ENCODE measurements at regions not wholly inside any gene's neighbourhood (a gene's known extent, or its start where the extent isn't known, plus 50 kb on each side); places are given as distances from the start of the nearest gene placed in this dataset.
"Not testable (repeated sequence)": the region's sequence is repeated elsewhere in the genome, so short reads cannot be mapped to it uniquely, and the experiment has no call there.

DNA sequence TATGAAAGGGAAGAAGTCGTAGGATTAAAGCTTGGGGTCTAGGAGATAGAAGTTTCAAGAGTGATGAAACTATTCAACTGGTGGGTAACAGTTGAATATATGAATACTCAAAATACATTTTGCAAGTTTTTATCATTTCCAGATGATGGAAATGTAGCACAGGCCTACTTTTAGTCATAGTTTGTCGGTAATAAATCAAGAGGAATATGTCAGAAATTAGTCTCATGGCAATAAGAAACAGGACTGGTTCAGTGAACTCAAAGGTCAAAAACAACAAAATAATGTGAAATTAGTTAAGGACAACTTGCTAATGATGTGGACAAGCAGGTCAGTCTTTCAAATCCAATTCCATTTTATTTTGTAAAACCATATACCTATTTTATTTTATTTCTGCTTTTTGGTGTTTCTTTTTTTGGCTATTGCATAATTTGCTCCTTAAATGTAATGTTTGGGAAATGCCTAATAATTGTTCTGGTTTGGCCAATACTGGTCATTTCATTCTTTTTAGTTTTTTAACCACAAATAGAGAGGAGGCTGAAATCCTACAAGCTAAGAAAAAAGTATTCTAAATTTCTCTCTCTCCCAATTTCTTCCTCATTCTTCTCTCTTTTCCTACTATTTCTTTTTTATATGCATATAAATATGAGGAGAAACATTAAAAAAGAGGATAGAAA, 195.2 kb upstream of the ARHGEF26 start:
- no peak overlapping the region for H3K4me3 ChIP-seq
- no peaks in the 10 kb centered on the region for H3K4me1 ChIP-seq
- no peak for ATAC-seq
- no peak for DNase-seq
- 67% methylated on average over 2 of the region's 2 CpGs for WGBS (ENCODE audit: insufficient coverage, low coverage, low lambda C conversion rate, missing lambda C conversion rate)
- H3K27ac ChIP-seq, result no peak overlapping the region
- TF ChIP-seq, protein P1, sequence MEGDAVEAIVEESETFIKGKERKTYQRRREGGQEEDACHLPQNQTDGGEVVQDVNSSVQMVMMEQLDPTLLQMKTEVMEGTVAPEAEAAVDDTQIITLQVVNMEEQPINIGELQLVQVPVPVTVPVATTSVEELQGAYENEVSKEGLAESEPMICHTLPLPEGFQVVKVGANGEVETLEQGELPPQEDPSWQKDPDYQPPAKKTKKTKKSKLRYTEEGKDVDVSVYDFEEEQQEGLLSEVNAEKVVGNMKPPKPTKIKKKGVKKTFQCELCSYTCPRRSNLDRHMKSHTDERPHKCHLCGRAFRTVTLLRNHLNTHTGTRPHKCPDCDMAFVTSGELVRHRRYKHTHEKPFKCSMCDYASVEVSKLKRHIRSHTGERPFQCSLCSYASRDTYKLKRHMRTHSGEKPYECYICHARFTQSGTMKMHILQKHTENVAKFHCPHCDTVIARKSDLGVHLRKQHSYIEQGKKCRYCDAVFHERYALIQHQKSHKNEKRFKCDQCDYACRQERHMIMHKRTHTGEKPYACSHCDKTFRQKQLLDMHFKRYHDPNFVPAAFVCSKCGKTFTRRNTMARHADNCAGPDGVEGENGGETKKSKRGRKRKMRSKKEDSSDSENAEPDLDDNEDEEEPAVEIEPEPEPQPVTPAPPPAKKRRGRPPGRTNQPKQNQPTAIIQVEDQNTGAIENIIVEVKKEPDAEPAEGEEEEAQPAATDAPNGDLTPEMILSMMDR (IDR thresholded peaks at IDR 0.05), result no peak
- TF ChIP-seq POLR2A (IDR thresholded peaks at IDR 0.05), result no peak
- no peaks in the 10 kb centered on the region for H3K36me3 ChIP-seq
- H3K27me3 ChIP-seq, result no peaks in the 10 kb centered on the region
- H3K9me3 ChIP-seq, result no peaks in the 10 kb centered on the region
- intact Hi-C loops (cut with DNase I), result no loop called here

DNA sequence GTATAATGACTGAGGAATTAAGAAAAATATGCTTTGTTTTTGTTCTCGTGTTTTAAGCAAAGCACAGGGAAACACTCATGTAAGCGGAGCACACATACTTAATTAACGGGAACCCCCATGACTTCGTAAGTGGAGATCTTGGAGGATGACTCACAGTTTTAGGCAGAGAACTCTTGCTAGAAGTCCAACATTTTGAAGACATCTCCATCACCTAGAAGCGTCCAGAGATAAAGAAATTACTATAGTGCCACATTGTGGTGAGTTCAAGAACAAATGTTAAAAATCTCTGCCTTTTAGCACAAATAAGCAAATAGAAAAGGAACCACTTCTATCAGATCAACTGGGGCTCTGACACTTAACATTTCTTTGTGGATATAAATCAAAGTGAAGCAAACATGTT, 194.1 kb upstream of the ARHGEF26 start:
- no peaks in the 10 kb centered on the region for H3K4me1 ChIP-seq
- no peaks in the 10 kb centered on the region for H3K36me3 ChIP-seq
- H3K27me3 ChIP-seq, result no peaks in the 10 kb centered on the region
- H3K27ac ChIP-seq, result no peak overlapping the region
- 59% methylated on average over 5 of the region's 5 CpGs for WGBS (ENCODE audit: insufficient coverage, low coverage, low lambda C conversion rate, missing lambda C conversion rate)
- ATAC-seq (no peak), DNase-seq (no peak)
- intact Hi-C loops (cut with DNase I), result no loop called here
- no peak overlapping the region for H3K4me3 ChIP-seq
- TF ChIP-seq POLR2A (IDR thresholded peaks at IDR 0.05), result no peak
- TF ChIP-seq, protein P1 (IDR thresholded peaks at IDR 0.05), result peak in 2 of 4 donors; percentile 13 to 26
- H3K9me3 ChIP-seq, result no peaks in the 10 kb centered on the region

DNA sequence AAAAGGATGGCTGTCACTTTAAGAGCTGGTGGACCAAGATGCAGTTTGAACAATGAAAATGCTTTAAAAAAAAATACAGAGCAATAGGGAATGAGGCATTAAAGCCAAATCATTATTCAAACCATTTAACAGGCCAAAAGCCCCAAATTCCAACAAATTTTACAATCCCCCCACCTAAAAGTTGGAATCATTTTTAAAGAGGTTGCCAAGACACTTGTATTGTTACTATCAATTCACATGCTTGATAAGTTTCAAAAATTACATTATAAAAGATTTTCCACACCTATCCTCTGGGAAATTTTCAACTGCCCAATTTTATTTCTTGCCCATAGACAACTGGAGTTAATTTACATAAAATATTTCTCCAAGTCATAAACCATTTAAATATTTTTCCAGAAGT, 192.3 kb upstream of the ARHGEF26 start:
- Histone ChIP-seq H3K27ac (no peak overlapping the region), H3K36me3 (no peaks in the 10 kb centered on the region), H3K9me3 (no peaks in the 10 kb centered on the region), H3K4me1 (no peaks in the 10 kb centered on the region), H3K27me3 (no peaks in the 10 kb centered on the region), H3K4me3 (no peak overlapping the region)
- no peak for ATAC-seq
- no peak for TF ChIP-seq POLR2A (IDR thresholded peaks at IDR 0.05)
- TF ChIP-seq, protein P1 (IDR thresholded peaks at IDR 0.05), result no peak
- no peak for DNase-seq
- intact Hi-C loops (cut with DNase I), result no loop called here

DNA sequence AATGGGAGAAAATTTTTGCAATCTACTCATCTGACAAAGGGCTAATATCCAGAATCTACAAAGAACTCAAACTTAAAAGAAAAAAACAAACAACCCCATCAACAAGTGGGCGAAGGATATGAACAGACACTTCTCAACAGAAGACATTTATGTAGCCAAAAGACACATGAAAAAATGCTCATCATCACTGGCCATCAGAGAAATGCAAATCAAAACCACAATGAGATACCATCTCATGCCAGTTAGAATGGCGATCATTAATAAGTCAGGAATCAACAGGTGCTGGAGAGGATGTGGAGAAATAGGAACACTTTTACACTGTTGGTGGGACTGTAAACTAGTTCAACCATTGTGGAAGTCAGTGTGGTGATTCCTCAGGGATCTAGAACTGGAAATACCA, 187.7 kb upstream of the ARHGEF26 start:
- WGBS (ENCODE audit: insufficient coverage, low coverage, low lambda C conversion rate, missing lambda C conversion rate), result 61% methylated on average over 2 of the region's 2 CpGs
- H3K27me3 ChIP-seq; H3K4me1 ChIP-seq; DNase-seq; H3K9me3 ChIP-seq; H3K4me3 ChIP-seq; H3K36me3 ChIP-seq; intact Hi-C loops (cut with DNase I); H3K27ac ChIP-seq; ATAC-seq: not testable (repeated sequence)

DNA sequence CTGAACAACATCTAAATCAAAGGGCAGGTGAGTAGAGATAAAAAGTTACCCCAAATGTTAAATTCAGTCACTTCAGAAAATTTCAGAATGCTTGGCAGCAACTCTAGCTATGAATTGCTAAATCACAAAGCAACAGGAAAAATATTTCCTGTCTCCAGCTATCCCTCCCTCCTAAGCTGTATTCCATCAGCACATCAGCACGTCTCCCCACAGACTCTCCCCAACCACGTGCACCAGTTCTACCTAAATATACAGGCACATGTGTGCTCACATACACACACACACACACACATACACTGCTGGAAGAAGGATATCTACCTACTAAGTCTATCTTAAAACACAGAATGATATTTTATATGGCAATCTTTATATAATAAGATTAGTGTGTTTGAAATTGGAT, 177.1 kb upstream of the ARHGEF26 start:
- DNase-seq (no peak), ATAC-seq (no peak)
- Histone ChIP-seq H3K4me1 (no peaks in the 10 kb centered on the region), H3K27ac (no peak overlapping the region), H3K4me3 (no peak overlapping the region), H3K36me3 (no peaks in the 10 kb centered on the region), H3K9me3 (no peaks in the 10 kb centered on the region), H3K27me3 (no peaks in the 10 kb centered on the region)
- TF ChIP-seq, protein P1 (IDR thresholded peaks at IDR 0.05), result no peak
- no peak for TF ChIP-seq POLR2A (IDR thresholded peaks at IDR 0.05)
- WGBS (ENCODE audit: insufficient coverage, low coverage, low lambda C conversion rate, missing lambda C conversion rate), result 31% methylated on average over 2 of the region's 2 CpGs
- intact Hi-C loops (cut with DNase I), result no loop called here
